Left lung (tissue), 4 donors: ENCODE measurements at regions not wholly inside any gene's neighbourhood (a gene's known extent, or its start where the extent isn't known, plus 50 kb on each side); places are given as distances from the start of the nearest gene placed in this dataset.

Source experiments
- ATAC-seq: fragments of 200-7000 bp; cut with Tn5 transposase; one replicate; pipeline ENCODE4 v1.9.1; 2020; ENCODE audit warnings: moderate library complexity
- DNase-seq, 4 donors: peaks; one replicate each; pipeline ENCODE4 v3.0.0-alpha.2; 2013 to 2020
- H3K27ac ChIP-seq, 2 donors: fragments of 200-600 bp; sonication (generic) in 1 of 2; one replicate each; pipeline versions ENCODE4 v1.5.0 to v1.8.0; 2020 to 2021
- H3K27me3 ChIP-seq, 2 donors: fragments of 200-600 bp; sonication (generic) in 1 of 2; one replicate each; pipeline versions ENCODE4 v1.5.0 to v1.8.0; 2020 to 2021
- H3K36me3 ChIP-seq, 2 donors: fragments of 200-600 bp; sonication (generic) in 1 of 2; one replicate each; pipeline versions ENCODE4 v1.5.0 to v1.8.0; 2020 to 2021
- H3K4me1 ChIP-seq, 2 donors: fragments of 200-600 bp; one replicate each; pipeline ENCODE4 v1.8.0; 2021
- H3K4me3 ChIP-seq, 2 donors: fragments of 200-600 bp; sonication (generic) in 1 of 2; one replicate each; pipeline versions ENCODE4 v1.5.0 to v1.8.0; 2020 to 2021; ENCODE audit warnings: mild to moderate bottlenecking in 1 of 2
- H3K9me3 ChIP-seq, 2 donors: fragments of 200-600 bp; sonication (generic) in 1 of 2; one replicate each; pipeline versions ENCODE4 v1.5.0 to v1.8.0; 2020 to 2021
- intact Hi-C, 2 donors: fragments of 100-400 bp; cut with DNase I; formaldehyde crosslinking; loops; one replicate each; pipeline versions ENCODE4 v1.11.2 to v1.14.2; 2022
- TF ChIP-seq, protein P1 (sequence below), 2 donors: fragments of 200-600 bp; sonication (generic) in 1 of 2; IDR thresholded peaks; one replicate each; pipeline versions ENCODE4 v1.5.0 to v1.8.0; 2021; ENCODE audit warnings: antibody characterized with exemption in 2 of 2
- donor health status: DM: no; HTN: yes; CAD: no.
- donor health status: DM: no; HTN: no; CAD: no.

DNA sequence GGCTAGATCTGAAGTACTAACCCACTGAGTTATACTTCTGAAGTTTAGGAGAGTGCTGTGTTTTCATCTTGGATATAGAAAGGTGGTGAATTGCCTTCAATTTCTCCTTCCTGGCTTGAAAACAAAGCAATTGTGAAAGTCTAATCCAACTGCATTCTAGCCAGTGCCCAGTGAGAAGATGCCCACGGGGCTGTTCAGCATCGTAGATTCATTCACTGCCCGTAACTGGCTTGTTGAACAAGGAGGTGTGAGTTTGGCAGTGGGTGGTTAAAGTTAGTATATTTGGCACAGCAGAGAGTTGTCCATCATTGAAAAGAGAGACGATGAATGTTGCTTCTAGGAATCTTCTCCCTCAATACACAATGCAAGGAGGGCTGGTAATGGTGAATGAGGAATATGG, 82.3 kb upstream of the RND3 start:
- H3K27me3 ChIP-seq = no peaks in the 10 kb centered on the region
- intact Hi-C loops = no loop called here
- H3K4me3 ChIP-seq = no peak overlapping the region
- no peak for ATAC-seq
- TF ChIP-seq, protein P1, sequence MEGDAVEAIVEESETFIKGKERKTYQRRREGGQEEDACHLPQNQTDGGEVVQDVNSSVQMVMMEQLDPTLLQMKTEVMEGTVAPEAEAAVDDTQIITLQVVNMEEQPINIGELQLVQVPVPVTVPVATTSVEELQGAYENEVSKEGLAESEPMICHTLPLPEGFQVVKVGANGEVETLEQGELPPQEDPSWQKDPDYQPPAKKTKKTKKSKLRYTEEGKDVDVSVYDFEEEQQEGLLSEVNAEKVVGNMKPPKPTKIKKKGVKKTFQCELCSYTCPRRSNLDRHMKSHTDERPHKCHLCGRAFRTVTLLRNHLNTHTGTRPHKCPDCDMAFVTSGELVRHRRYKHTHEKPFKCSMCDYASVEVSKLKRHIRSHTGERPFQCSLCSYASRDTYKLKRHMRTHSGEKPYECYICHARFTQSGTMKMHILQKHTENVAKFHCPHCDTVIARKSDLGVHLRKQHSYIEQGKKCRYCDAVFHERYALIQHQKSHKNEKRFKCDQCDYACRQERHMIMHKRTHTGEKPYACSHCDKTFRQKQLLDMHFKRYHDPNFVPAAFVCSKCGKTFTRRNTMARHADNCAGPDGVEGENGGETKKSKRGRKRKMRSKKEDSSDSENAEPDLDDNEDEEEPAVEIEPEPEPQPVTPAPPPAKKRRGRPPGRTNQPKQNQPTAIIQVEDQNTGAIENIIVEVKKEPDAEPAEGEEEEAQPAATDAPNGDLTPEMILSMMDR (IDR thresholded peaks at IDR 0.05) = no peak
- no peak overlapping the region for H3K27ac ChIP-seq
- H3K9me3 ChIP-seq = no peaks in the 10 kb centered on the region
- no peaks in the 10 kb centered on the region for H3K36me3 ChIP-seq
- H3K4me1 ChIP-seq = no peaks in the 10 kb centered on the region
- DNase-seq = no peak

DNA sequence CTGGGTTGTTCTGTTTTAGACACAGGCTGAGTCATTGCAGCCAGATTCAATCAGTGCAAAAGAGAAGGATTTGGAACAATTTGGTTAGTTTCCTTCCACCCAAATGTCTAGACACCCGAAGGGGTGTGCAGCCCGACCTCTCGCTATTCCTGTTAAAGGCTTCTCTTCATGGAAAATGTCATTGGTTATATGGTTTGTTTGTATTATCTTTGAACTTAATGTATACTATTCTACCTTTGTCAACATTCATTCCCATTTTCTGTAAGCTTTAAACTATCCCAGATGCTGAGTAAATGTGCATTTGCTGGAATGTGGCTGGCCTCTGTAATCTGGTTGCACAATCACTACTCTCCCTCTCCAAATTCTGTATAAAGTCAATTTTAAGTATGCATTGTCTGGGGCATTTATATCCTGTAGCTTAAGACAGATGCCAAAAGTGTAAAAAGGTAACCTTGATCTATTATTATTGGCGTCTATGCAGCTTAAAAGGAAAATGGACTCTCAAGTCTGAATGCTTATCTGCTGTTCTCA, 80.4 kb upstream of the RND3 start:
- H3K27ac ChIP-seq = no peak overlapping the region
- ATAC-seq (no peak), DNase-seq (no peak)
- no peaks in the 10 kb centered on the region for H3K36me3 ChIP-seq
- intact Hi-C loops = no loop called here
- no peaks in the 10 kb centered on the region for H3K27me3 ChIP-seq
- no peaks in the 10 kb centered on the region for H3K9me3 ChIP-seq
- no peak overlapping the region for H3K4me3 ChIP-seq
- H3K4me1 ChIP-seq = no peaks in the 10 kb centered on the region
- TF ChIP-seq, protein P1 (IDR thresholded peaks at IDR 0.05) = no peak

DNA sequence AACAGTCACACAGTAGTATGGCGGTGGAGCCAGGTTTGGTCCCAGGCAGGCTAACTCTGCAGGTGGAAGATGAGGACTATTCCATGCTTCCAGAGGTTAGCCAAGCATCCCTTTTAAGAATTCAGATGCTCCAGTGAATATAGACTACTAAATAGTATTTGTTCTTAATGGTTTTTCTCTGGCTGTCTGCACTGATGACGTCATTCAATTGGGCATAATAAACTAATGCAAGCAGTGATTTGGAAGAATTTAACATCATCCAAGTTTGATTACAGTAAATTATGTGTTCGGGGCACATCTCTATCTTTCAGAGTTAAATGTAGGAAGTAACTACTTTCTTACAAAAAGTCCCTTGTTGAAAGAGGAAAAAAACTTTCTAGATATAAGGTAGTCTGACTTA, 78.8 kb upstream of the RND3 start:
- DNase-seq (no peak), ATAC-seq (no peak)
- Histone ChIP-seq H3K36me3 (no peaks in the 10 kb centered on the region), H3K9me3 (no peaks in the 10 kb centered on the region), H3K4me1 (no peaks in the 10 kb centered on the region), H3K4me3 (no peak overlapping the region), H3K27me3 (no peaks in the 10 kb centered on the region), H3K27ac (no peak overlapping the region)
- intact Hi-C loops = no loop called here
- TF ChIP-seq, protein P1 (IDR thresholded peaks at IDR 0.05) = no peak

DNA sequence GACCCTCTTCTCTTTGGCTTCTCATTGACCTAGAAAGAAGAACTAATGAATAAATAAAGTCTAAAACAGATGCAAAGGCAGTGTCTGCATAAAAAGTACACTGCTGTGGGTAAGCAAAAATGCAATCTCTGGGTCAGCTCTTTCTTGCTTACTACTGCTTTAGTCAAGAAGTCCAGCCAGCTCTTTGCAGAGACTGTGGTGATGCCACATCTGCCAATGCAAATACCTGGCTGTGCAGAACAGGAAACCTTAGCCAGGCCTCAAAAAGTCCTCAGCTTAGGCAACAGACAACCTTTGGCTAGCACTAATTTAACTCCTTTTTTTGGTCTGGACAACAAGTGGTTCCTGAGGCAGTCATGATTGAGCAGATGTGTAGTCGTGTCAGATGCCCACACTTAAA, 73.6 kb upstream of the RND3 start:
- intact Hi-C loops = no loop called here
- Histone ChIP-seq H3K9me3 (no peaks in the 10 kb centered on the region), H3K4me1 (no peaks in the 10 kb centered on the region), H3K36me3 (no peaks in the 10 kb centered on the region), H3K27me3 (no peaks in the 10 kb centered on the region), H3K27ac (no peak overlapping the region), H3K4me3 (no peak overlapping the region)
- DNase-seq = no peak
- no peak for ATAC-seq
- TF ChIP-seq, protein P1 (IDR thresholded peaks at IDR 0.05) = no peak

DNA sequence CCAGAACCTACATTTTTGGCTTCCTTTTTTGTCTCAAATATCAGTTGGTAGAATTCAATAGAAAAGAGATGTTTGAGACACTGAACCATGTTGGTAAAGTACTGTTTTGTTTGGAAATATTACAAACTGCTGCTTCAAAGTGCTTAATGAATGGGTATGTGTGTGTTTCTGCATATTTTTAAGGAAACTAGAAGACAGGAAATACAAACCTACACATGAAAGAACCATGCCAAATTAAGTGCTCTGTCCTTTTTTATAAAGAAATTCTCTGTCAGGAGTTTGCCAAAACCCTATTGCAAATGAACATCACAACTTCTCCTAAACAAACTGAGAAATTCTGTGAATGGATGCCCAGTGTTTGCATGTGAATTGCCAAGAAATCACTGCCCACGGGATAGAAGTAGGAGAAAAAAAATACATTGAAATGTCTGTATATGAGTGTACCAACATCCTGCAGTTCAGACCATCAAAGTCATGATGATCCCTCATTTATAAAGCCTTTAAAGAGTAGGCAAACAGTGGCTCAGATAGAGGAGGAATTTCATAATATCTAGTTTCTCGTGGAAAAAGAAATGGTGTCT, 69.6 kb upstream of the RND3 start:
- Histone ChIP-seq H3K4me3 (no peak overlapping the region), H3K27ac (no peak overlapping the region), H3K9me3 (no peaks in the 10 kb centered on the region), H3K4me1 (no peaks in the 10 kb centered on the region), H3K27me3 (no peaks in the 10 kb centered on the region), H3K36me3 (no peaks in the 10 kb centered on the region)
- TF ChIP-seq, protein P1 (IDR thresholded peaks at IDR 0.05) = no peak
- intact Hi-C loops = no loop called here
- ATAC-seq (no peak), DNase-seq (no peak)
